GM18508 (cell line): ENCODE measurements at regions not wholly inside any gene's neighbourhood (a gene's known extent, or its start where the extent isn't known, plus 50 kb on each side); places are given as distances from the start of the nearest gene placed in this dataset.
"Not testable (repeated sequence)": the region's sequence is repeated elsewhere in the genome, so short reads cannot be mapped to it uniquely, and the experiment has no call there.

ENCODE experiments used
- ATAC-seq: cut with Tn5 transposase; IDR thresholded peaks from one replicate; pipeline ENCODE4 v1.9.1; 2021; ENCODE audit warnings: moderate number of reproducible peaks; ENCODE audit not compliant: insufficient read depth, unreplicated experiment

- no peak for ATAC-seq
These were observed 106.5 kb upstream of the CMC1 start for GRCh38 chr3:28134792-28135375.

DNA sequence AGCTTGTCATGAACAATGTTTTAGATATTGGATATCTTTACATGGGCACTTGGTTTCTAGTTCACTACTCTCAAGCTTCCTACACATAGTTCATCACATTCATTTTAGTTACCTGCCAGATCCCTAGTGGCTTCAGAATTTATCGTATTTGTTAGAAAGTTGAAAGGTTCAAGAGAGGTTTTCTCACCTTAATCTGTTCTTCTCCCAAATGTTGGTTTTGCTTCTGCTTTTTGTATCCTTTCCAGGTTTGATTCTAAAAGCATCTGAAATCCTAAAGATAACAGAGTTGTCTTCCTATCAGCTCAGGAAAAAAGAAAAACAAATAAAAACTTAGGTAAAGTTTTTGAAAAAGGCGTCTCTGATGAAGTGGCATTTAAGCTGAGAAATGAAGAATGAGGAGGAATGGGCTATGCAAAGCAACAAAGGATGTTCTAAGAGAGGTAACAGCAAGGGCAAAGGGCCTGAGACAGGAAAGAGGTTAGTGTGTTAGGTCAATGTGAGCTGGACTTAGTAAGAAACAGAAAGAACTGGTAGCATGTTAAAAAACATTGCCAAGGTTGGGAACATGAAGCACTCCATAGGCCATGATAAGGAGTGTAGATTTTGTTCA, 104.7 kb upstream of the CMC1 start:
- no peak for ATAC-seq

- no peak for ATAC-seq
These were observed 103.3 kb upstream of the CMC1 start for GRCh38 chr3:28138043-28138610.

GRCh38 chr3:28139288-28139687, 102.1 kb upstream of the CMC1 start:
- no peak for ATAC-seq

GRCh38 chr3:28139967-28140634, 101.3 kb upstream of the CMC1 start:
- no peak for ATAC-seq

- no peak for ATAC-seq
These were observed 100.8 kb upstream of the CMC1 start for GRCh38 chr3:28140664-28141063.

GRCh38 chr3:28149960-28150359, 91.5 kb upstream of the CMC1 start:
- ATAC-seq: no peak

DNA sequence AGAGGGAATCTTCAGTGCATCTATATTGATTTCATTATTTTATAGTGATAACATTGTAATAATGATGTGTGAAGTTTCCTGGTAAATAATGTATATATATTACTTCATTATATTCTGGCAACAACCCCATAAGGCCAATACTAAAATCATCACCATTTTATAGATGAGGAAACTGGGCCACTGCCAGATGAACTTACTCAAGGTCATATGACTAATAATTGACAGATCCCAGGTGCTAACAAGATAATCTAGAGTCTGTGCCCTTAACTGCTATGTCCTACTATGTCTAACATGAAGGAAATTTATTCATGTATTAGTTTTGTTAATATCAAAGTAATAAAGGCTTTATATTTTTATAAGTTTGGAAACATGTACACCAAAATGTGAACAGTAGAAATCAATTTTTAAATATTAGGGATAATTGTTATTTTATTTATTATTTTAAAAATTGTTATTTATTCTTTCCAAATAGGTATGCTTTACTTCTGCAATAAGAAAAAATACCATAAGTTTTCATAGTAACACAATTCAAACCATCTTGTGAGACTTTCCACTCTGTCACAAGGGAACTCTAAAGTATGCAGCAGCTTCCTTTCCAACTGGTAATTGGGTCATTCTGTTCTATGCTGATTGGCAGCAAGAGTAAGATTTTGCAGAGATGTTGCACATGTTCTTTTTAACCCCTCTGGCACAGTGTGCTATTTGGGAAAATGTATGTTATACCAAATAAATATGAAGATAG, 90.8 kb upstream of the CMC1 start:
- ATAC-seq: no peak

DNA sequence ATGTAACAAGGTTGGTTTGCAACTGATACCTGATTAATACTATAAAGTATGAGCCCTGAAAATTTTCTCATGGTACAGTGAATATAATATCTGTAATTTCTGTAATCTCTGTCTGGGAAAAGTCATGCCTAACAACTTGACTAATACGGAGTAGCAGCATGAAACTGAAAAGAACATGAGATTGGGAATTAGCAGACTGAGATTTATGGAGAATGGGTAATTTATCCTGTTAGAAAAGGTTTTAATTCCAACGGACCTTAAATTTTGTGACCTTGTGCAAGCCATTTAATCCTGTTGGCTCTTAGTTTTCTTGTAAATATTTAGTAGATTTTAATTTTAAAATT, 90.2 kb upstream of the CMC1 start:
- ATAC-seq: no peak

DNA sequence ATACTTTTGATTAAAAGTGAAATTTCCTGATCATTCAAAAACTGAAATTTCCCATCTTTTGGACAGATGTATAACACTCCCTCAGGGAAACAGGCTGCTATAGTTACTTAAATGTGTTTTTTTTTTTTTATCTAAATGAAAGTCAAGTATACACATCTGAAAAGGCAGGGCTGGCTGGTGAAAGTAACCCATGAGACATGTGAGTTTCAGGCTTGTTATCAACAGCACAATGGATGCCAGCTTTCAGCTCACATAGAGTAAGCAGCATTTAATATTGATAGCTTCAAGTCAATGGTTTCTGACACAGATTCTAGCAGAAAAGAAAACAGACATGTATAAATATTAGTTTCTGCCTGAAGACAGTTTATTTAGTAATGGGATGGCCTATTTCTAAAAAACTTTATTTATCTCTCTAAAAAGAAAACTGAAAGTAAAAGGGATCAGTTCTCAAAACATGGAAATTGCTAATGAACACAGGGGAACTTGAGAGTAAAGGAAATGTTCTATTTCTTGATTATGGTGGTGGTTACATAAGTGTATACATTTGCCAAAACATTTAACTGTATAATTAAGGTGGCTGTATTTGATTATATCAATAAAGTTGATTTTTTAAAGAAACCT, 89.7 kb upstream of the CMC1 start:
- ATAC-seq: peak; percentile 79

DNA sequence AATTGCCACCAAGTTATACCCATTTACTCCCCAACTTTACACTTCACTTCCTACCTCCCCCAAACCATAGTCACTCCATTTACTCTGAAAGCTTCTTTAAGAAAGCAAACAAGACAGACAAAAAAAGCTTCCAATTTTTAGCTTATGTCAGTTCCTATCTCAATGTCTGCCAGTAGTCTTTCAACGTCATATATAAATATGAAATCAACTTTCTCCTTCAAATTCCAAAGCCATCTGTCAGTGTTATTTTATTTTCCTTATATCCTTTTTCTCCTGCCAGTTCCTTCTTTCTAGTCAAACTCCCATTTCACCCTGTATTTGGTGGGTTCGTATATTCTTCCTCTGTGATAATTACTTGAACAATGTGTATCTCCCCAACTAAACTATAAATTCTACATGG, 85.8 kb upstream of the CMC1 start:
- no peak for ATAC-seq

GRCh38 chr3:28156599-28156998, 84.8 kb upstream of the CMC1 start:
- not testable (repeated sequence) for ATAC-seq

GRCh38 chr3:28171962-28172361, 69.5 kb upstream of the CMC1 start:
- ATAC-seq: peak; percentile 77

DNA sequence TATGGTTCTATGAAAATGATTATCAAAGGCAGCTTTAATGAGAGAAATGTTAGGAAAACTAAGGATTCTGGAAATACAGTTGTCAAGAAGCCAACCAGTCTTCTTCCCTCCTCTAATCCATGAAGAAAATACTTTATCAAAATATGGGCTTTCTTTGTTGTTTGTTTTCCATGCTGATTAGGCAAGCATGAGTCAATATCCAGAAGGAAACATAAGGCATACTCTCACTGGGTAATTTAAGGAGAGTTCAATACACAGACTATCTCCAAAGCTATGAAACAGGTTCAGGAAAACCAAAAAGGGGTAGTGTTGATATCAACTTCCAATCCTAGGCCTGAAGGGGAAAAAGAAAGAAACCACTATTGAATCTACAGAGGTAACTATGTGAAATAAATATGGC, 68.7 kb upstream of the CMC1 start:
- no peak for ATAC-seq

DNA sequence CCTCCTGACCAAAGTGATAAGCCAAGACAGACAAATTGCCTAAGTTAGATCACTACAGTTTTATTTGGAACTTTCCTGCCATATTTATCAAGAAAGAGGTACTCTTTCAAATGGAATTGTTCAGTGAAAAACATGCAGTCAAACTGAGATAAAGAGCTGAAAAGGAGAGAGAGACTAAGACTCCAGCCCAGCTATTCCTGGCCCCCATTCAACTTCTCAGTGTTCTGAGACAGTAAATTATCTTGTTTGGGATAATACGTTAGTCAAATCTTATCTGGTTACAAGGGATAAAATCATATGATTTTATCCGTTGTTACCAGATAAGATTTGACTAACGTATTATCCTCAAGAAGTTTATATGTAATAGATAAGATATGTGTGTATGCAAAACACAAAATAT, 67.6 kb upstream of the CMC1 start:
- no peak for ATAC-seq

DNA sequence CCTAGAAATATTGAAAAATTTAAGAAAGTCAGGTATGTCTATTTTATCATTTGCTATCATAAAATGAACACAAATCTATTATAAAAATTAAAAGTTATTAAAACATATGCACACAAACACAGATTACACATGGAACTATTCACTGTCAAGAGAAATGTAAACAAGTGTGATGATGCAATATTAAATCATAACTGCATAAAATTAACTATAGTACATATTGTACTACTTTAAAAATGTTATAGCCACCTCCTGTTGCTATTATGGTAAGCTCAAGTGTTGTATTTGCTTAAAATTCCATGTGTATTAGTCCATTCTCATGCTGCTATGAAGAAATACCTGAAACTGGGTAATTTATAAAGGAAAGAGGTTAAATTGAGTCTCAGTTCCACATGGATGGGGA, 54.7 kb upstream of the CMC1 start:
- no peak for ATAC-seq

GRCh38 chr3:28188686-28189085, 52.7 kb upstream of the CMC1 start:
- no peak for ATAC-seq

- ATAC-seq: no peak
These were observed 50.1 kb upstream of the CMC1 start for GRCh38 chr3:28191363-28191762.
